SK-N-DZ (cell line): ENCODE measurements at regions not wholly inside any gene's neighbourhood (a gene's known extent, or its start where the extent isn't known, plus 50 kb on each side); places are given as distances from the start of the nearest gene placed in this dataset.
"Not testable (repeated sequence)": the region's sequence is repeated elsewhere in the genome, so short reads cannot be mapped to it uniquely, and the experiment has no call there.

Experiments
- DNase-seq: peaks from one replicate; pipeline ENCODE4 v3.0.0-alpha.2; 2015; ENCODE audit warnings: low spot score

DNA sequence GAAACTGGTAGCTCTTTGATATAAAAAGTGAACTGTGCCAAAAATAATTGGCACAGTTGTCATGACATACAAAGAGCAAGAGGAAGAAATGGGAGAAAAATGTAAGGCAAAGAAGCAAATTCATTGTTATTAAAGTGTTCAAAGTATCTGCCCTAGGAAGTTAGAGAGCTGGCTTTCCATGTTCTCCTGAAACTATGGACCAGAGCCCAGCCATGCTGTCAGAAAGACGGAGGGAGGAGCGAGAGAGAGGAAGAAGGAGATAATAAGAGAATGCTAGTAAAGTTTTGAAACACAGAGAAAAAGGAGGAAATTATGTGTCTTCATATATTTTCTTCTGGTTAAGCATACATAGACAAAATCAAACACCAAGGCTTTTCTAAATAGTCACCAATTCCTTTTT, 78.1 kb upstream of the PELI2 start:
- no peak for DNase-seq

DNA sequence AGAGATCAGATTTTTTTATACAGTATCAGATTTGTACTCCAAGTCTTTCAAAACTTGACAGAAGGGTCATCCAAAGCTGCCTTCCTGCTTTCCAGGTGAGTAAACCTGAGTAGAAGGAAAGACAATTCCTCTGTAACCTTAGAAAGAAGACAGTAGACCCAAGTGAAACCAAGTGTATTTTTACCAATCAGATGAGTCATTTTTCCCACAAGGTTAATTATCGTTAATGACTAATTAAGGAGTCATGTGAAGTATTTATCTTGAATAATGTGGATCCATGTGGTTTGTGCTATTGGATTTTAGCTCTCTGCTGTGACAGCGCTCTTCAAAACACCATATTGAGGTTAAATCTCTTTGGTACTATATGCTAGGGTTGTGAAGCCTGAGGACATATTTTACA, 74.0 kb upstream of the PELI2 start:
- DNase-seq, result no peak

DNA sequence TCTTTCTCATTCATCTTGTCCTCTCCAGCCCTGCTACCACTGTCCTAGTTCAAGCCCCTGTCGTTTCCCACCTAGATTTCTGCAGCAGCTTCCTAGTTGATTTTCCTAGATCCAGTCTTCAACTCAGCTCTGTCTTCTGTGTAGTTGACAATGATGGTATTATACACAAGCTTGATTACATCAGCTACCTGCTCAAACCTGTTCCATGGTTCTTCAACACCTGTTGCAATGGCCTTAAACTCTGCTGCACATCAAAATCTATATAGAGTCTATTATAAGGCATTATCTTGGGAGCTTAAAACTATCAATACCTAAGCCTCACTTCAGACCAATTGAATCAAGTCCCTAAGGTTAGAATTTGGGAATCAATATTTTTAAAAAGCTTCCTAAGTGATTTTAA, 71.7 kb upstream of the PELI2 start:
- no peak for DNase-seq

DNA sequence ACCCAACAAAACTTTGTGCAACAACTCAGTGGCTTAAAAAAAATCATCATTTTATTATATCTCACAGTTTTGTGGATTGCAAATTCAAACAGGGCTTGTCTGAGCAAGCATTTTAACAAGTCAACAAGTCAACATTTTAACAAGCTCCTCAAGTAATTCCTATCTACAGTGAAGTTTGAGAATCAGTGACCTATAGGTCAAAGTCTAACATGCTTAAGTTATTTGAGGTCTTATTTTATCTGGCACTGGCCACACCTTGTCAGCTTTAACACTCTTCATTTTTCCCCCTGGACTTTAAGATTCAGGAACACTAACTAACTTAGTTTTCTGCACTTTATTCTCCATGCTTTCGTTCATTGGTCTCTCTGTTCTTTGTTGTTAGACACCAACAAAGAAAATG, 71.2 kb upstream of the PELI2 start:
- DNase-seq, result no peak

DNA sequence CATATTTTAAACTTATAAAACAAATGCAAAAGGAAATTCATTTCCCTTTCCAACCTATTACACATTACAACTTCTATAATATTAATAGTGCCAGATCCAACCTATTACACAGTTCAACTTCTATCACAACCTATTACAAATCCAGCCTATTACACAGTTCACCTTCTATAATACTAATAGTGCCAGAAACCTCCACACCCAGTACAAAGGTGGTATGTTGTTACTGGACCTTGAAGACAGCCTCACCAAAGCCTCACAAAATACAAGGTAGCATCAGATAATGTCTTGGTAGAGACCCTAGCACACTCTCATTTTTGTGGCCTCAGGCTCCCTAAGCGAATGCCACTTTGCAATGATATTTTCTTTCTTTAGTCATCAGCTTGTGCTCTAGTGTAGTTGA, 68.7 kb upstream of the PELI2 start:
- no peak for DNase-seq

DNA sequence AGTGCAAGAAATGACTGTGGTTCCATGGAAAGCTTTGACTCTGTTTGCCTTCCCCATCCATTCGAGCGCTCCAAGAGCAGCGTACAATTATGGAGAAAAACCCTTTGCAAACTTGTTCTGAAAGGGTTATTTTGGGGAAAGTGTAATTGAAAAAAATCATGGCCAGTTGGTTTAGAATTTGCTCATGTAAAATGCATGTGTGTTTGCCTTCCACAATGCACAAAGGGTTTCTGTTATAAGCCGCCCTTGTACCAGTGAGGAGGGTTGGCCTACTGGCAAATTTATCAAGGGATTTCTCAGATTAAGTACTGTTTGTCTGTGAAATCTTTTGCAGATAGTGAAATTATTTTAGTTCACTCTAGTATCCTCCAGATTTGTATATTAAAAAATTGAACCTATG, 62.7 kb upstream of the PELI2 start:
- DNase-seq, result no peak

DNA sequence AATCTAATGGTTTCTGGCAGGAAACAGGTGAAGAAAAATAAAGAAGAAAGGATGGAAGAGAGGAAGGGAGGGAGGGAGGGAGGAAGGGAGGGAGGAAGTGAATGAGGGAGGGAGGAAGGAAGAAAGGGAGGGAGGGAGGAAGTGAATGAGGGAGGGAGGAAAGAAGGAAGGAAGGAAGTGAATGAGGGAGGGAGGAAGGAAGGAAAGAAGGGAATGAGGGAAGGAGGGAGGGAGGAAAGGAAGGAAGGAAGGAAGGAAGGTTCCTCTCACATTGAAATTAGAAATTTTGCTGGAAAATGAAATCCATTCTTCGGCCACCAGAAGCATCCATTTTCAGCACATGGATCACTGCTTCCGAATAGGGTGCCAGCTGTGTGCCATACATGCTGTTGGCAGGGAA, 62.2 kb upstream of the PELI2 start:
- no peak for DNase-seq

DNA sequence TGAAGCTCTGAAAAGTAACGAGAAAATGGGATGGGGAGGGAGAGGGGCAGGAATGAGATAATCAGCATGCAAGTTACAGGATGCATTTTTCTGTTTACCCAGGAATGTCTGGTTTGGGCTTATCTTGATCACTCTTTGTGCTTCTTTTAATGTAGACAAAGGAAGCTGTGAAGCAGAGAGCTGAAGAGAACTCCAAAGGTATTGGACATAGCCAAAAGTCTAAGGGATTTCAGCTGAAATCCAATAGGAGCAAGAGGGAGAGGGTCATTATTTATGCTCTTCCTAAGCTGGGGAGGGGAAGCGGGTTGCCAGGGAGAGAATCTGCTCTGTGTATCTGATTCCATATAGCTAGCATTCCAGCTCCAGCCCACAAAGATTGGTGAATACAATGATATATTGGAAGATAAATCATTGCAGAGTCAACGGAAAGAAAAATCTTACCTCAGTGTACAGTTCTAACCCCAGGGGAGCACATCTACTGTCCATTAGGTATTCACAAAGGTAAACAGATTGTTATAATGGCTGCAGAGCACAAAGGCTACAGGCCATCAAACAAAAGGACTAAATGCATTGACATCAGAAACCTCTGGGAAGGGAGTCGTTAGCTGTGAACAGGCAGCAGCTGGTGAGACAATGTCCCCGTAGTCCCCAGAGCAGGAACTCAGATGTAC, 61.0 kb upstream of the PELI2 start:
- peak; percentile 54 for DNase-seq

DNA sequence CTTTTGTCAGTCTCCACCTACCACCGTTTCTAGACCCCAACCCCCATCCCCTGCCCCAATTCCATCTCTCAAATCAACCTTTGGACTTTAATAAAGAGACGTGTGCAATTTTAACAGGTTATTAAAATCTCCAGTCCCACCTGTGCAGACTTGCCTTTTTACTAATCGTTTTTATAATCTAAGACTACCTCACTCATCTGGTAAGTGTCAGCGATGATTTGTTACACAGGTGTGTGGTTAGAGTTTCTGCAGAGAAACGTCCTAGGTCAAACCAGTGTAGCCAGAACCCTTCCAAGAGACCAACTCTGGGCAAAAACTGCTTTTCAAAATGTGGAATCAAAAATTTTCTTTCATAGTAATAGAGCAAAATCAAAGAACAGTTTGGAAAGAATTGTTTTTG, 60.4 kb upstream of the PELI2 start:
- no peak for DNase-seq

DNA sequence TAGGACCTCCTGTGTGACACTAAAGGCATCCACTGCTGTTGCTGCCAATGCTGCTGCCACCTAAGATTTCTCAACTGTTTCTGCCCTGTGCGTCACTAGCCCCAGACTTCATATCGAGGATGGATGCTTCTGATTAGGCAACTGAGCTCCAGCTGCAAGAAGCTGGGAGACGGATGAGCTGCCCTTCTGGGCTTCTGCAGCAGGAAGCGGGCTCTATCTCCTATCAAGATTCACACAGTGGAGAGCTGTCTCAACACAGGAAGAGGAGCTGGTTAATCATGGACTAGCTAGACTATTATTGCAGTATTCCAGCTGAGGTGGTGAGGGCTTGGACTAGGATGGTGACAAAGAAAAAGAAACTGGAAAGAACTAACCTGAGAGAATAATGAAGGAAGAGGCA, 59.2 kb upstream of the PELI2 start:
- DNase-seq, result no peak

DNA sequence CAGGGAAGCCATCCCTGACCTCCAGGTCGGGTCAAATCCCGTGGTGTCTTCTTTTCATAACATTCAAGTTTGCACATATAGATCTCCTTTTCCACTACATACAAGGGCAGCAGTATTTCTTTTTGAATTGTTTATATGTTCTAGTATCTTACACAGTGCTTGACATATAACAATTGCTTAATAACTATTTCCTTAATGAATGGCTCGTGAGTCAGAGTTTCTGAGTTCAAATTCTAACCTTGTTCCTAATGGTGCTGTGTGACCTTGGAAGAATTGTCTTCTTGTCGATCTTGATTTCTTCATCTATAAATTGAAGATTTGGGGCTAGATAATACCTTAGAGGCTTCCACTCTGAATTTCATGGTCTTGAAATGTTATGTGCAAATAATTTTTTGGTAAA, 57.2 kb upstream of the PELI2 start:
- no peak for DNase-seq

DNA sequence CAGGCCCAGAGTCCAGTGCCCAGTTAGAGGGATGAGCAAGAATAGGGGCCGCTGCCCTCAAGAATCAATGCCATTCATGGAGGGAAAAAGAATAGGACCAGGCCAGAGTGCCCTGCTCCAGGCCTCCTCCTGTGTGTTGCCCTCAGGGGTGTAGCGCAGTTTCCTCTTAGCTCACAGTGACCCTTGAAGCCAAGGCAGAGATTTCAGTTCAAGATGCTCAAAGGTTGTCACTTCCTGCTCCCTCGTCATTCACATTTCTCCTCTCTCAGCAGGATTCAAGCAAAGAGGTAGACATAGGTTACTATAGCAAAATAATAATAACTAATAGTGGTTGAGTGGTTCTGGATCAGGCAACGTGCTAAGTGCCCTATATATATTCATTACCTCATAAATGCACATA, 55.1 kb upstream of the PELI2 start:
- no peak for DNase-seq

DNA sequence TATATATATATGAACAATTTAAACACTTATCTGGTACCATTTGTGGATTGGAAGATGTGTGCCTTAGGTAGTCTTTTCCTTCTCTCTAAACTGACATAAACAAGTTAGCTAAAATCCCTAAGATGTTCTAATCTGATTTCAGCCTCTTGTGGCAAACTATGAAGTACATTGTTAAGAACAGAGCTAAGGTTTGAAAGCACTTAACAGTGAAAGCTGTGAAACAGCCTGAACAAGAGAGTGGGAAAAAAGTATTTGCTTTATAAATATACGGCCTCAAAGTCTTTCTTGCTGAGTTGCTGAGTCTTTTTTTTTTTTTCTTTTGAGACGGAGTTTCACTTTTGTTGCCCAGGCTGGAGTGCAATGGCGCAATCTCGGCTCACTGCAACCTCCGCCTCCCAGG, 53.7 kb upstream of the PELI2 start:
- no peak for DNase-seq

DNA sequence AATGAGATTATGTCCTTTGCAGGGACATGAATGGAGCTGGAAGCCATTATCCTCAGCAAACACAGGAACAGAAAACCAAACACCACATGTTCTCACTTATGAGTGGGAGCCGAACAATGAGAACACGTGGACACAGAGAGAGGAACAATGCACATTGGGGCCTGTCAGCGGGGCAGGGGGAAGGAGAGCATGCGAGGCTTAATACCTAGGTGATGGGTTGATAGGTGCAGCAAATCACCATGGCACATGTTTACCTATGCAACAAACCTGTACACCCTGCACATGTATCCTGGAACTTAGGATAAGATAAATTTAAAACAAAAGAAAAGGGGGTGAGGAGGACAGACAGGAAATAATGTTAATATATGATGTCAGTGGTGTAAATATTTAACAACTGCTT, 53.0 kb upstream of the PELI2 start:
- not testable (repeated sequence) for DNase-seq

DNA sequence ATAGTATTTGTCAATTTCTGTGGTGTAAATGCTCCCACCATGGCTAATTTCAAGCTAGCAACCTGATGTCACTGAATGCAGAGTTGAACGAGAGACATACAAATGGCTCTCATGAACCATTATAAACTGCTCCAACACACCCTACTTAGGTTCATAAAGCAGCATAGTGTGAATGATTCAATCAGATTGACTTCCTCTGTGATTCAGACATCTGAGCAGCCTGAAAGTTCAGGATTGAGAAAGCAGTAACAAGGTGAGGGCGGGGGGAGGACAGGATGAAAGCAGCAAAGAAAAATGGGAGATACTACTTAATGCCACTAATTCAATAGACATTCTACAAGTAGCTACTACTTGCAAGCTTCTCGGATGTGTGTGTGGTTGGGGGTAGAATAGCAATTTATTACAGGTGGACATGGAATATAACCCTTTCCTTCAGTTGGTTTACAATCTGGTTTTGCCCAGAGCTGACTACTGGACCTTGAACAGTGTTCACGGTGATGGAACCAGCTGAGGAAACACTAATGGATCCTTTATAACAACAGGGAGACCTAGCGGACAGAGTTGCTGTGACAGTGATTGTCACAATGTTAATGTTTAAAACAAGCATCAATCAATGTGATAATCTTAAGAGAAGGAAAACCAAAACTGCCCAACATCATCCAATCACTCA, 52.5 kb upstream of the PELI2 start:
- no peak for DNase-seq
